GM12873 (cell line): ENCODE measurements at regions not wholly inside any gene's neighbourhood (a gene's known extent, or its start where the extent isn't known, plus 50 kb on each side); places are given as distances from the start of the nearest gene placed in this dataset.

Experiments
- TF ChIP-seq, protein P1 (sequence below): IDR thresholded peaks from 2 replicates; pipeline ENCODE4 v1.5.1; 2012; ENCODE audit warnings: low read depth, mild to moderate bottlenecking, moderate library complexity, low read length, control low read depth; ENCODE audit not compliant: insufficient read depth; ENCODE audit errors: missing control alignments

DNA sequence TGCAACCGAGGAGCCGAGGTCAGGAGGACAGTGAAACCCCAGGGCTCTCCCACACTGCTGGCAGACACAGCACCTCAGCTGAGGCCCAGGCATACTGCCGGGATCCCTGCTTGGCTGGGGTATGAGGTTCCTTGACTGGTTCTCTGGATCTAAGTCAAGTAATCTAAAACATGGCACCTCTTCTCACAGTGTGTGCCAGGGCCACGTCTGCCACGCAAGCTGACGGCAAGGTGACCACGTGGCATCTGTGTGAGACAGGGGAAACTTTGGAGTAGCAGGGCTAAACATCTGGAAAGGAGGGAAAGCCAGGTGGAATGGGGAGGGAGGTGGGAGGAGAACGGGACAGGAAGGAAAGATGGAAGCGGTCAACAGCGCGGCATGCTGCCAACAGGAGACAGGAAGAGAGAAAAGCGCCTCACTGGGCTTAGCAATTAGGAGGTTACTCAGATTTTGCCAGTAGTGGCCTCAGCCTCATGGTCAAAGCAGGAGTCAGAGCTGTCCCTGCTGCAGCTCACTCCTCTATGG is 103.7 kb downstream of the CXCL12 start:
- TF ChIP-seq, protein P1, sequence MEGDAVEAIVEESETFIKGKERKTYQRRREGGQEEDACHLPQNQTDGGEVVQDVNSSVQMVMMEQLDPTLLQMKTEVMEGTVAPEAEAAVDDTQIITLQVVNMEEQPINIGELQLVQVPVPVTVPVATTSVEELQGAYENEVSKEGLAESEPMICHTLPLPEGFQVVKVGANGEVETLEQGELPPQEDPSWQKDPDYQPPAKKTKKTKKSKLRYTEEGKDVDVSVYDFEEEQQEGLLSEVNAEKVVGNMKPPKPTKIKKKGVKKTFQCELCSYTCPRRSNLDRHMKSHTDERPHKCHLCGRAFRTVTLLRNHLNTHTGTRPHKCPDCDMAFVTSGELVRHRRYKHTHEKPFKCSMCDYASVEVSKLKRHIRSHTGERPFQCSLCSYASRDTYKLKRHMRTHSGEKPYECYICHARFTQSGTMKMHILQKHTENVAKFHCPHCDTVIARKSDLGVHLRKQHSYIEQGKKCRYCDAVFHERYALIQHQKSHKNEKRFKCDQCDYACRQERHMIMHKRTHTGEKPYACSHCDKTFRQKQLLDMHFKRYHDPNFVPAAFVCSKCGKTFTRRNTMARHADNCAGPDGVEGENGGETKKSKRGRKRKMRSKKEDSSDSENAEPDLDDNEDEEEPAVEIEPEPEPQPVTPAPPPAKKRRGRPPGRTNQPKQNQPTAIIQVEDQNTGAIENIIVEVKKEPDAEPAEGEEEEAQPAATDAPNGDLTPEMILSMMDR = no peak

DNA sequence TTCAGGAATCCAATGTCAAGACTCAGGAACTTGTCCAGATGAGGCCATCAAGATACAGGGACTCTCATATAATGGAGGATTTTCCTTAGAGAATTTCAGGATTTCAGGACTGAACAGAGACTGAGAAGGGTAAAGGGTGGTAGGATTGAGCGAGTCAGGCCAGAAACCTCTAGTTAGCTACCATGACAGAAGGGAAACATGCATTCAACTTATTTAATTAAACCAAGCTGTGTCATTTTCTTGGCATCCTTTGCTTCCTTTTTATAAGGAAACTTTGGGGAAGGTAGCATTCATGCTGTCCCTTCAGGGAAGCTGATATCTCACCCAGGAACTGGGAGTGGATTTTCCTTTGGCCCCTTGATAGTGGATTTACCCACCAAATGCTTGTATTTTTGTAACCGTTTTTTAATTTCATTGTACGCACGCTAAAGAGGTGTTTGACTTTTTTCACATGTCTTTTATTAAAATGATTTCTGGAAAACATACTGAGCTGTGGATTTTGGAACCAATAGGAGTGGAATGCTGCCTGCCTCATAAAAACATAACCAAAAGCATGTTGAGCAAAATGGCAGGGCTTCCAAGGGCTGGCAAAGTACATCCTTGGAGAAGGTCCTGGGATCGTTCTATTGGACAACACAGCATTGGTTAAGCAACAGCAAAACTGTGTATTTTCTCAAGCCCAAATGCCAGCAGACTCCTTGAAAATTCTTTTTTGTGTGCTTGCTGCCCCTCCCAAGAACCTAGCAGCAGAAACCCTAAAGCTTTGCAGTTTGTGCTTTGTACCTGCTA is 104.5 kb downstream of the CXCL12 start:
- TF ChIP-seq, protein P1 = no peak

DNA sequence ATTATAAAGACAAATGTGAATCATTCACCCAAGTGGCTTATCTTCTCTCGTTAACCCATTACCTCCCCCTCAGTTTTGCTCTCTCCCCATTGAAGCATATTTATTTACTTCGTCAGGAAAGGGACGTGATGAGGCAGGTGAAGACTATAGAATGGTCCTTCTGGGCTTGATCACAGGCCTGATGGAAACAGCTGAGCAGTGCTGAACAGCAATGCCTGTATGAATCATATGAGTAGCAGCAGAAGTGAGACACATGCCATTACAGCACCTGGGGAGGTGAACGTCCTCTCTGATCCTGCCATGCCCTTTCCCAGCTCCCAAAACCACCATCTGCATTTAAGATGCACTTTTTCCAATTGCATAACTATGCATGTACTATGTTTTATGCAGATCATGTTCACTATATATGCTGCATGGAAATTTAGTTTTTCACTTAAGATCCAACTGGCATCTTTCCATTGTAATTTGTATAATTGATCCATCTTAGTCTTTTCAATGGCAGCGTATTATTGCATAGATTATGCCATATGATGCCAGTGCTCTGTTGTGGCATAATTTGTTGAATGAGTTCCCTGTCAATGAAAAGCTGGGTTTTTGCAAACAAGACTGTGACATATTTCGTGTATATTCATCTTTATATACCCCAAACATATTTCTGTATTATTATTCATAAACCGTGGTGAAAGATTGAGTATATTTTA is 105.3 kb downstream of the CXCL12 start:
- TF ChIP-seq, protein P1 = no peak

DNA sequence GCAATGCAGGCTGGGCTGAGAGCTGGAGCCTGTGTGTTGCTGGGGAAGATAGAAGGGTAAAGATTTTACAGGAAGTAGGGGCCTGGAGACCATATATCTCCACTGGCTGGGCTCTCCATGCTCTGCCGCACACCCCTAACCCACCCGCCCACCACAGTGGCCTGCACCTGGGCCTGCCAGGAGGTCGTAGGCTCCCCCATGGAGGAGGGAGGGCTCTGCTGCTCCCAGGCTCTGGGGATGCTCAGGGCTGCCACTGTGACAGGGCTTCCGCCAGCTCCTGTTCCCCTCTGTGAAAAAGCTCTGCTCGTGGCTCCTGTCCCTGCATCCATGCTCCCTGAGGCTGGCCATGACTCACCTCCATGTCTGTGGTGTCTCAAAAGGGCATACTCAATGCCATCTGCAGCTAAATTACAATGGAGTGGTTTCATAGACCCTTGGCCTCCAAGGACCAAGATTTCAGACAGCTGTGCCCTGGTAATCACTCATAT is 106.0 kb downstream of the CXCL12 start:
- TF ChIP-seq, protein P1 = no peak

DNA sequence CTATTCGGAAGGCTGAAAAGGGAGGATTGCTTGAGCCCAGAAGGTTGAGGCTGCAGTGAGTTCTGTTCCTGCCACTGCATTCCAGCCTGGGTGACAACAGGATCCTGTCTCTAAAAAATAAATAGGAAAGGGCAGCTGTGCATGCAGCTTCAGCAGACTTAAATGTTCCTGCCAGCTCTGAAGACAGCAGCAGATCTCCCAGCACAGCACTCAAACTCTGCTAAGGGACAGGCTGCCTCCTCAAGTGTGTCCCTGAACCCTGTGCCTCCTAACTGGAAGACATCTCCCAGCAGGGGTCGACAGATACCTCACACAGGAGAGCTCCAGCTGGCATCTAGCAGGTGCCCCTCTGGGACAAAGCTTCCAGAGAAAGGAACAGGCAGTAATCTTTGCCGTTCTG is 117.9 kb downstream of the CXCL12 start:
- TF ChIP-seq, protein P1 = no peak

DNA sequence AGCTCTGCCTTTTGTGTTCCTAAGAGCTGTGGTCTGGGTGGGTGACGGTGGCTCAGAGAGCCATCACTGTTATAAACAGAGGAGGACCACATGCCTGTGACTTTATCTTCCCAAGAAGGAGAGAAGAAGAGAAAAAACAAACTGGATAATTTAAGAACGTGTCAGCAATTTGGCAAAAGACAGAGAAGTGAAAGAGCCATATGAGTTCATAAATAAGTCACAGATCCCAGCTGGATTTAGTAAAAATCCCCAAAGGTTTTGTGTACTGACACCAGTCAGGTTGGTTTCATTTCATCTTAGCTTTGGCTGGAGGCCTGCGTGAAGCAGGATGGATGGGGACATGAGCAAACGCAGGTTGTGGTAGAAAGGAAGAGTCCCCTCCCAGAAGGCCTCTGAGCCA is 120.7 kb downstream of the CXCL12 start:
- TF ChIP-seq, protein P1 = no peak

DNA sequence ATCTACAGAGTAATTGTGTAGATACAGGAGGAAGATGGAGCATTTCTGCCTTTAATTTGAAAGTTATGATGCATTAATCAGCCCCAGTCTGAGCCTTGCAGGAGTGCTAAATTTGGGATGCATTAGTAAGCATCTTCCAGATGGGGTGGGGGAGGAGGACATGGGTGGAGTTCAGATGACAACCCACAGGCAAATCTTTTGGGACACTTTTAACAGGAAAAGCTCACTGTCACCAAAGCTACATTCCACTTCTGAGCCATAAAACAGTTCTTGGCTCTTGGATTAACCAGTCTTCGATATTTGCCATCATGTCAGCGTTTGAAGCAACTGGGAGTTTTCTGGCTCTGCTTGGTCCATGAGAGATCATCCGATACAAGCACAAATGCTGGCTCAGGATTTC is 121.1 kb downstream of the CXCL12 start:
- TF ChIP-seq, protein P1 = no peak
